HG02798 (cell line): ENCODE measurements at regions not wholly inside any gene's neighbourhood (a gene's known extent, or its start where the extent isn't known, plus 50 kb on each side); places are given as distances from the start of the nearest gene placed in this dataset.
"Not testable (repeated sequence)": the region's sequence is repeated elsewhere in the genome, so short reads cannot be mapped to it uniquely, and the experiment has no call there.

Experiments used
- ATAC-seq: cut with Tn5 transposase; IDR thresholded peaks from one replicate; pipeline ENCODE4 v1.9.1; 2021; ENCODE audit warnings: mild to moderate bottlenecking; ENCODE audit not compliant: unreplicated experiment, poor library complexity

DNA sequence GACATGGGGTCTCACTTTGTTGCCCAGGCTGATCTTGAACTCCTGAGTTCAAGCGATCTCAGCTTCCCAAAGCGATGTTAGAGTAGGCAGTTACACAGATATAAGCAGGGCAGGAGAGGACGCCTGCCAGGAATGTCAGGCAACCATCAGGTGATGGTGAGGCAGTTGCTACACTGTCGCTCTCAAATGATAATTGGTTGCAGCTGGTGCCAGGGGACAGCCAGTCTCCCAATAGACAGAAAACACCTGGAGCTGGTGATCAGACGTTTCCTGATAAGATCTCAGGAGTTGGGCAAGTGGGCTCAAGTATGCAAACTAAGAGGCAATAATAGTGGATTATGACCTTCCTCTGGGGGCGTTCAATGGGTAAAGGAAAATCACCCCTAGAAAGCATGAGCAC lies 163.1 kb upstream of the RGPD4 start:
- ATAC-seq = no peak

- ATAC-seq = no peak
These were observed 157.4 kb upstream of the RGPD4 start for GRCh38 chr2:107669335-107669734.

DNA sequence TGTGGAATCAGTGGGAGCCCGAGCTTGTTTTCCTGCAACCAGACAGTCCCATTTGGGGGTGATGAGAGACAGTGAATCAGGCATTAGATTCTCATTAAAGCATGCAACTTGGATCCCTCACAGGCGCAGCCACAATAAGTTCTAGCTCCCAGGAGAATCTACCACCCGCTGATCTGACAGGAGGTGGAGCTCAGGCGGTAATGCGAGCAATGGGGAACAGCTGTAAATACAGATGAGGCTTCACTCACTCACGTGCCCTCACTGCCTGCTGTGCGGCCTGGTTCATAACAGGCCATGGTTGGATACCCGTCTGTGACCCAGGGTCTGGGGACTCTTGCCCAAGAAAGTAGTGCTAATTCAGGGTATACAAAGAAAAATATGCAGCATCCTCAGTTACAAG lies 144.8 kb upstream of the RGPD4 start:
- ATAC-seq = no peak

DNA sequence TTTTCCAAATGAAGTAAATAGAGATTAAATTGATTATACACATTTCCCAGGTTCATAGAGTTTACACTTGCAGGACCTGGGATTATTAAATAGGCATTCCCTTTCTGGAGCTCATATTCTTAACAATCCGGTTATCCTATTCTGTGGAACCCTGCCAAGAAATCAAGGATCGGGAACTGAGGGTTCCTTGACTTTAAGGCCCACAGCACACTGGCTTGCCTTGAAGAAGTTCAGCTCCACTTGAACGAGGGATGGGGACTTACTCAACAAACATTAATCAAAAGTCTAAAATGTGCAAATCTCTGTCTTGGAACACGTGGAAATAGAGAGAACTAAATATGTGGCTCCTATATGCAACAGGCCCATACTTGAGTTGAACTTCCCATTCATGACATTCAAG lies 142.3 kb upstream of the RGPD4 start:
- no peak for ATAC-seq

DNA sequence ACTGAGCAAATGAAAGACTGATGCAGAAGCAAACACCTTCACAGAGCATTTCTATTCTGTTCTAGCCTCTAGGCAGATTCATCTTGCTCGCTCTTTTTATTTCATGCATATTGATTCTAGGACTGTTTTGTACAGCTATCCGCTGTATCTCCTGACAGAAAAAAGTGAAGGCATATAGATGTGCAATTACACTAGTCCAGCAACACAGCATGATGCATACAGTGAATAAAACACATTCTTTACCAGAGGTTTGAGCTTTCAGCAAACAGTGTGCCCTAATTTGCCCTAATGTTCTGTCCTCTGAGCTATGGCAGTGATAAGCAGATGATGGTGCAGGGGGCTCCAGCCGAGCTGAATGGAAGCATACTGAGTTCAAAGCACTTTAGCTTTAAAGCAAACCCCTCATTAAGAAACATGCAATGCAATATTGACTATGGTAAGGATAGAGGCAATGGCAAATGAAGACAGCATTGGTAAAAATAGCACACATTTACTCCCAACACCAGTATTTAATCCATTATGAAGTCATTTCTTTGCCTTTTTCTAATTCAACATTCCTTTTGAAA lies 141.2 kb upstream of the RGPD4 start:
- no peak for ATAC-seq

DNA sequence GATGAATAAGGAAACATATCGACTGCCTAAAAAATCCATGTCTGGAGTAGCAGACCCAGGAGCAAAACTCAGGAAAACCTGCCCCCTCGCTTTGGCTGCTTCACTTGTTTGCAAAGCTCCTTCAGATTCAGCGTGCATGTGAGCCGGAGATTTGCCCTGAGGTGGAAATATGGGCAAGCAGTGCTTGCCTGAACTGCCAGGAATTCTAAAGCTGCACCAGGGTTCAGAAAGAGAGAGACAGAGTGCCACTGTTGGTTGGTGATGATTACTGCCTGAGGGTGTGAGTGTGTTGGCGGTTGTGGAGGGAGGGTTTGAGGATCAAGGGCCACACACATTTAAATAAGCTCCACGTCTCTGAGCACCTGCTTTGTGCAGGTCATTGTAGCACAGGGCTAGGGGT lies 139.6 kb upstream of the RGPD4 start:
- ATAC-seq = no peak

DNA sequence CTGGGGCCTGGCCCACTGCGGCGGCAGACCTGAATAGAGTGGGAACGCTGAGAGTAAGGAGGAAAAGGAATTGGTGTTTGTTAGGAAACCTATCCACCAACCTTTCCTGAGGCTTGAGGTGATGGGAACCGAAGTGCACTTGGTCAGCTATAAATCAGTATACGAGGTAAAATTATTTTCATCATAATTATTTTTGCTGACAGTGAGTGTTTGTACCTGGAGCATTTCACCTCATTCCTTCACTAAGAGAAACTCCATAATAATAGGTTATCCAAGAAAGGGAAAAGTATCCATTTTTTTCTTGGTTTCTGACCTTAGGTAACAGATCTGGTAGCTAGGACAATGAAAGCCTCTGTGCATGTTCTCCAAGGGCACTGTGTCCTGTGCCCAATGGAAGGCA lies 138.6 kb upstream of the RGPD4 start:
- ATAC-seq = no peak

DNA sequence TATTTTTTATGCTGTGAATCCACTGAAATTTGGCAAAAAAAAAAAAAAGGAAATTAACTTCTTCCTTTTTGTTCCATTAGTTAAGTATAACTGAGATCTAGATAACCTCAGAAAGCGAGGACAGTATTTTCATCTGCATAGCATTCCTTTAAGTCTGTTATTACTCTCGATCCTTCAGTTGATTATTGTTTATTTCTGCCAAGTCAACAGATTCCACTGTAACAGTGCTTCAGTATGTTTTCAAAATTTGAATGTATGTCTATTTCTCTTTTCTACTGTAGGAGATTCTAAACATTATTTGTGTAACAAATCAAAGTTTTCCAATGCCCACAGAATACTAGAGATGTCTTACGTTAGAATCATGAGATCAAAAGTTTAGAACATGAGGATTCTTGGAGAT lies 133.1 kb upstream of the RGPD4 start:
- no peak for ATAC-seq

- ATAC-seq = no peak
These were observed 132.0 kb upstream of the RGPD4 start for GRCh38 chr2:107694667-107695066.

- no peak for ATAC-seq
These were observed 129.3 kb upstream of the RGPD4 start for GRCh38 chr2:107697385-107697784.

DNA sequence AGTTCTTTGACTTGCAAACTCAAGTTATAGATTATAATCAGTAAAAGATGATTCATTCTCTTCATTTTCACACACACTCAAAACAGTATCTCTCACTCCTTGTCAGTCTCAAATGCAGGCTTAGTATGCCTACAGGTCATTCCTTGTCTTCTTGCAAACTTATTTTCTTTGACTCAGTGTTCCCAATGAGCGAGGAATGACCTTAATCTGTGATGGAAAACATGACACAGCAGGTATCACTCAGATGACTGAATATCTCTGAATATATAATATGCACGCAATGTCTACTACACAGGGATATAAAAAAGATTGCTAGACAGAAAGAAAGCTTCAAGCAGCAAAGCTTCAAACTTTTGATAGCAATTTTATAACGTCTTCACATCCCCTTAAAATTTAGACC lies 127.8 kb upstream of the RGPD4 start:
- no peak for ATAC-seq

GRCh38 chr2:107700073-107700472 lies 126.6 kb upstream of the RGPD4 start:
- ATAC-seq = no peak

DNA sequence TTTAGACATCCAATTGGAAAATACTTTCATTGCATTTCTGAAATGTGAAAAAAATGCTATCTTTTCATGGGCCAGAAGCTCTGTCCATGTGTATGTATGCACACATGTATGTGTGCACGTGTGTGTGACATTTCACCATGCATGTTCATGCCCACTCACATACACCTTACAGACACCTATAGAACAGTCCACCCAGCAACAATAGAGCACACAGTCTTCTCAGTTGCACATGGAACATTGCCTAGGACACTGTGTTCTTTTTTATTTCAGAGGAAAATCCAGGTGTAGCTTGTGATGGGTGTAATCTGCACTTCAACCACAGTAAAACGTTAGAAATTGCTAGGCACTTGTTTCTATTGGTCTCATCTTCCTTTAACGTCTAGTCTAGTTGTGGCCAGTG lies 114.8 kb upstream of the RGPD4 start:
- ATAC-seq = no peak

DNA sequence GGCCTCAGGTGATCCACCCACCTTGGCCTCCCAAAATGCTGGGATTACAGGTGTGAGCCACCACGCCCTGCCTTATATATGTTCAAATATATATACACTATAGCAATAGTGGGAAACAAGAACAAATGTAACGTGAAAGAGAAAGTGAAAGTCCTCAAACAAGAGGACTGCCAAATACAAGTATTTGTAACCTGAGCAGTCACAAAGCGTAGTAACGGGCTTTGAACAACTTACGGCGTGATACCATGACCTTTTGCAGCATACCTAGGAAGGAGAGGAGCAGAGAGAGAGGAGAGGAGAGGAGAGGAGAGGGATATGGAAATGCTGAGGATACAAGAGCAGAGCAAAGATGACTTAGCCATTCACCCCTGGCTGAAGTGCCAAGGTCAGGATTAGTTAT lies 113.8 kb upstream of the RGPD4 start:
- peak; percentile 82 for ATAC-seq

DNA sequence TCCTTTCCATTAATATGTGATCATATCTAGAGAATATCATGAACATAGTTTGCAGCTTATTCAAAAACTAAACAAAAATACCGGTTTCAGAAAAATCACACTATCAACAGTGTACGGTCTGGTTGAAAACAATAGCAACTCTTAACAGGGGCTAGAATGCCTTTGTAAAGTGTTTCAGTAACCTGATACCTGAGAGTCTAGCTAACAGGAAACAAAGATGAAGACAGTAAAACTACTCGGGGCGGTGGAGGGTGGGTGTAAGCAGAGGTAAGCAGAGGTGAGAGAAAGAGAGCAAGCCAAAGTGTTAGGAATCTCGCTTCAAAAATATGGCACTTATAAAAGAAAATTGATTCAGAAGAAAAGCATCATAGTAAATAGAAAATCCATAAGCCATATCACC lies 109.0 kb upstream of the RGPD4 start:
- no peak for ATAC-seq

DNA sequence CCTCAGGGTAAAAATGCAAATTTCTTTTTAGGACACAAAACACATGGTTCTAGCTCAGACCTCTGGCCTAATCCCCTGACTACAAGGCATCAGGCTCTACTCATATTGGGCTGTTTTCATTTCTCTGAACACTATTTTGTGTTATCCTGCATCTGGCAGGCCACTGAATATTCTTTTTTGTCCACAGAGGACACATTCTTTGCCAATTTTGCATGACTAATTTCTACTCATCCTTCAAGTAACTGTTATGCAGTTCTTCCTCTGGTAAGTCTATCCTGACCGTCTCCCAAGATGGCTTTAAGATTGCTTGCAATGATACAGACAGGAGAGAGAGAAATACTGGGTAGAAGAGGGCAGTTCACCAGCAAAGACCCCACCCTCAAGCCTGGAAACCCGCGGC lies 107.6 kb upstream of the RGPD4 start:
- no peak for ATAC-seq

DNA sequence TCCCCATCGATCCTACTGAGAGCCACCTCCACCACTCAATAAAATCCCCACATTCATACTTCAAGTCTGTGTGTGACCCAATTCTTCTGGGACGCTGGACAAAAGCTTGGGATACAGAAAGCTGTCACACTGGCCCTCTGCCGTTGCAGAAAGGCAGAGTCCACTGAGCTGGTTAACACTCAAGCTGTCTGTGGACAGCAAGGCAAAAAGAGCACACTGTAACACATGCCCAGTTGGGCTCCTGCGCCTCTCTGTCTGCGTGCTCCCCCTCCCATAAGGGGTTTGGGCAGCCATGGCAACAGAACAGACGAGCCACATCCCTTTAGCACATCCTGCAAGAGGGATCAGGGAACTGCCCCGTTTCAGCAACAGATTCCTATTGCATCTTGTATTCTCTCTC lies 106.9 kb upstream of the RGPD4 start:
- ATAC-seq = no peak

DNA sequence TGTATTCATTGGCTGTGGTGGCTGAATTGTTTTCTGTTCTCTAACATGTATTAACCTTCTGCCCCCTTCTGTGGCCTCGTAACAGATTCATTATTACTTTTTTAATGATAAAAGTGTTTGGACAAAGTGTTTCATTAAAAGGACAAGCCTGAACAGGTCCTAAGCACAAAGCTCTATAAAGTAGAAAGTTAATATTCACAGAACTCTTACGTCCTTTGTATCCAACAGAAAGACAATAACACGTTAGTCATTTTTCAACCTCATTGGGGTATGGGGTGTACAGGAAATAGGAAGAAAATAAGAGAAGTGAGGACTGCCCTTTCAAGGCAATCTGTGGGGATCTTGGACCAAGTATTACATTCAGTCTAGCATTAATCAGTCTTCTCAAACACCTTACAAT lies 105.5 kb upstream of the RGPD4 start:
- ATAC-seq = no peak

DNA sequence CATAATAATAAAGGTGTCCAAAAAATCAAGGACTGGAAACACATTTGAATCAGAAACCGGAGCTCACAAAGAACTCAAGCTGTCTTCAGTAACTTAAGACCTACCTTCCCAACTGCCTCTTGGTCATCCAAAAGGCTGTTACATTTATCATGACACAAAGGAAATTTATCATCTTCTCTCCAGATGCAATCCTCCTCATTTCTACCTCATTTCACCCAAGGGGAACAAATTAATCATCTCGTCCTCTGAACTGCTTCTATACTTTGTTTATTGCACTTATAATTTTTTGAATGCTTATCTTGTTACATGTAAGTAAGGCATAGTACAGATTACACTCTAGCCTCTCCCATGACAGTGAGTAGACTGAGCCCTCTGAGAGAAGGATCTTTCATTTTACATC lies 105.1 kb upstream of the RGPD4 start:
- no peak for ATAC-seq

DNA sequence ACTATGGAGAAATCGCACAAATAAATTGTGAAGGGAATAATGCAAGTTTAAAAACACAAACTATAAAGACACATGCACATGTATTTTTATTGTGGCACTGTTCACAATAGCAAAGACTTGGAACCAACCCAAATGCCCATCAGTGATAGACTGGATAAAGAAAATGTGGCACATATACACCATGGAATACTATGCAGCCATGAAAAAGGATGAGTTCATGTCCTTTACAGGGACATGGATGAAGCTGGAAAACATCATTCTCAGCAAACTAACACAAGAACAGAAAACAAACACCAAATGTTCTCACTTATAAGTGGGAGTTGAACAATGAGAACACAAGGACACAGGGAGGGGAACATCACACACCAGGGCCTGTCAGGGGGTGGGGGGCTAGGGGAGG lies 100.9 kb upstream of the RGPD4 start:
- not testable (repeated sequence) for ATAC-seq

DNA sequence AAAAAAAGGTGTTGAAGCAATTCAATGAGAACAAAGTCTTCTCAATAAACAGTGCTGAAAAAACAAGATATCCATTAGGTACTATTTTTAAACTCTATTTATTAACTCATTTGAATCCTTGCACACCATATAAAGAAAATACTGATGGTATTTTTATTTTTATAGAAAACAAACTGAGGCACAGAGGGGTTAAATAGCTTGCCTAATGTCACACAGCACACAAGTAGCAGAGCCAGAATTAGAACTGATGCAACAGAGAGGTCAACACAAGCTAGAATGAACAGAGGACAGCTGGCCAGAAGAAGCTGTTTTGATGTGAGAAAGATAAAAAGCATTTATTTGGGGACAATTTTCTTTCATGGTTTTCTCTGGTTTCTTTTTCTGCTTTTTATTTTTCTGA lies 99.4 kb upstream of the RGPD4 start:
- no peak for ATAC-seq

DNA sequence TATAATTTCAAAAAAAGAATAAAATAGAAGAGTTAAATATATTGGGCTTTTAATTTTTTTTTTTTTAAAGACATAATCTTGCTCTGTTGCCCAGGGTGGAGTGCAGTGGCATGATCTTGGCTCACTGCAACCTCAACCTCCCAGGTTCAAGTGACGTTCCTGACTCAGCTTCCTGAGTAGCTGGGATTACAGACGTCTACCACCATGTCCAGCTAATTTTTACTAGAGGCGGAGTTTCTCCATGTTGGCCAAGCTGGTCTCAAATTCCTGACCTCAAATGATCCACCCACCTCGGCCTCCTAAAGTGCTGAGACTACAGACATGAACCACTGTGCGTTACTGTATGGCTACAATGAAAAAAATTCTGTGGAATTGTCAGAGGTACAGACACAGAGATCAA lies 98.1 kb upstream of the RGPD4 start:
- no peak for ATAC-seq

DNA sequence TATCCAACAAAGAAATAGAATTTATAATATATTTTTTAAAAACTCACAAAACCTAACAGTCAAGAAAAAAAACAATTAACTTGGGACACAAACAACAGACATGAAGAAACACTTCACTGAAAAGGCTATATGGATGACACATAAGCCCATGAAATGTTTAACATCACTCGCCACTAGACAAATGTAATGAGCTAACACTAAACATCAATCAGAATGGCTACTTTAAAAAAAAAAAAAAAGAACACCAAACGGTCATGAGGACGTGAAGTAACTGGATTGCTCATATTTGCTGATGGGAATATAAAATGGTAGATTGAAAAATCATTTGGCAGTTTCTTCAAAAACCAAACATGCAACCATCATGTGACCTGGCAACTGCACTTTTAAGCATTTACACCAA lies 97.3 kb upstream of the RGPD4 start:
- ATAC-seq = no peak
